ENCODE measurements at regions not wholly inside any gene's neighbourhood (a gene's known extent, or its start where the extent isn't known, plus 50 kb on each side); places are given as distances from the start of the nearest gene placed in this dataset.

DNA sequence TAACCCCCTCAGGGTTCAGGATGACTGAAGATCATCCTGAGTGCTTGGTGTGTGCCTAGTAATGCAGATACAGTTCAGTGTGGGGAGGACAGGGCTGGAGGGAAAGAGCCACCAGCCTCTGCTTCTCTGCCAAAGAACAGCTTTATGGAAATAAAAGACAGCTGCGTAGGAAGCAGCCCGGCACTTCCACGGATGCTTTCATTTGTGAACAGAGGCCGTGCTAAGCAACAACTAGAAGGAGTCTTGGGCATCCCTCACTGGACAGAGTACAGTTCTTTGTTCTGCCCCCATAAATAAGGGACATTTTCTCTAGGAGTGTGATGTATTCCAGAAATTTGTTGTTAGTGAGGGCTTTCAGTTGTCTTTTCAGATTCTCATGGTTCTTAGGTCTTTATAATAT, 194.8 kb upstream of the RGMA start:
- no peak for TF ChIP-seq NFE2L2 (IDR thresholded peaks at IDR 0.05; ENCODE audit: low read depth, low read length)
- TF ChIP-seq BHLHE40 (IDR thresholded peaks at IDR 0.05; ENCODE audit: low read depth, low read length): no peak
- TF ChIP-seq MAZ (IDR thresholded peaks at IDR 0.05; ENCODE audit: borderline replicate concordance, low read depth, low read length): no peak
- TF ChIP-seq CEBPB (IDR thresholded peaks at IDR 0.05; ENCODE audit: low read depth, low read length): no peak
- BruUV-seq (replicated peaks): no TSS peak
- no peak overlapping the region for H3K4me3 ChIP-seq (ENCODE audit: insufficient read depth, low read depth, low read length)
- no peak overlapping the region for H2AK5ac ChIP-seq (ENCODE audit: low read depth, low read length)
- H3K14ac ChIP-seq (replicated peaks; ENCODE audit: low read depth, low read length): no peak overlapping the region
- H3K4me2 ChIP-seq (ENCODE audit: low read depth, low read length): no peak overlapping the region
- no peaks in the 10 kb centered on the region for H3K36me3 ChIP-seq (ENCODE audit: control insufficient read depth, insufficient read depth, low read length)
- no peak overlapping the region for H2BK120ac ChIP-seq (ENCODE audit: low read depth, low read length)
- H3K56ac ChIP-seq (ENCODE audit: extremely low read depth, insufficient read depth, low read length): no peak overlapping the region
- no peak overlapping the region for H3K27ac ChIP-seq (ENCODE audit: insufficient read depth, low read length)
- in situ Hi-C loops (cut with MboI; ENCODE audit: low sequenced_read_pairs) (no loop called here), intact Hi-C loops (cut with micrococcal nuclease) (no loop called here), dilution Hi-C loops (cut with HindIII; ENCODE audit: low sequenced_read_pairs, unreplicated experiment) (no loop called here)
- CTCF ChIA-PET: no interaction called here
- DNase-seq (no peak), ATAC-seq (ENCODE audit: low read depth) (no peak)
- H3K79me1 ChIP-seq (ENCODE audit: low read depth in 1 of 2, low read length in 2 of 2): no peaks in the 10 kb centered on the region
- no peak overlapping the region for H3K9ac ChIP-seq (ENCODE audit: low read depth, low read length)
- peaks cover 26% of the 10 kb centered on the region for H3K9me3 ChIP-seq (ENCODE audit: control insufficient read depth, insufficient read depth, low read length)
- H4K91ac ChIP-seq (ENCODE audit: insufficient read depth, low read depth, low read length): no peak overlapping the region
- no peak overlapping the region for H4K8ac ChIP-seq (ENCODE audit: low read depth in 2 of 2, low read length in 2 of 2)
- POLR2A ChIA-PET (ENCODE audit: unreplicated experiment): no interaction called here
- no peaks in the 10 kb centered on the region for H4K20me1 ChIP-seq (ENCODE audit: insufficient read depth, low read length)
- H4K5ac ChIP-seq (ENCODE audit: low read depth, low read length): no peak overlapping the region
- no peak overlapping the region for H2BK20ac ChIP-seq (ENCODE audit: low read depth, low read length)
- H3K4ac ChIP-seq (ENCODE audit: low read depth, low read length): no peak overlapping the region
- no peak overlapping the region for H2BK15ac ChIP-seq (ENCODE audit: low read depth, low read length)
- 53% methylated on average over 4 of the region's 4 CpGs; no CpG with 5 or more reads in 1 of the 2 experiments for WGBS, 2 experiments (ENCODE audit: extremely low coverage in 2 of 2, insufficient read length in 1 of 2)
- H3K23ac ChIP-seq (ENCODE audit: low read depth, low read length): no peak overlapping the region
- no peaks in the 10 kb centered on the region for H3K4me1 ChIP-seq (ENCODE audit: control insufficient read depth, insufficient read depth, low read length)
- H2AK9ac ChIP-seq (replicated peaks; ENCODE audit: low read depth, low read length, poor library complexity): no peak overlapping the region
- no peaks in the 10 kb centered on the region for H3K9me1 ChIP-seq (ENCODE audit: insufficient read depth, low read length)
- no peak overlapping the region for H3K18ac ChIP-seq (ENCODE audit: low read depth, low read length)
- H2BK5ac ChIP-seq (ENCODE audit: low read depth, low read length, poor library complexity, severe bottlenecking): no peak overlapping the region
- no peaks in the 10 kb centered on the region for H3K27me3 ChIP-seq (ENCODE audit: control insufficient read depth, insufficient read depth, low read length)
- no peak overlapping the region for H2AFZ ChIP-seq (replicated peaks; ENCODE audit: low read length, poor library complexity)
